Smooth muscle cell (in vitro differentiated cells): ENCODE measurements at regions not wholly inside any gene's neighbourhood (a gene's known extent, or its start where the extent isn't known, plus 50 kb on each side); places are given as distances from the start of the nearest gene placed in this dataset.
A peak's percentile ranks its signal among the peaks of the same experiment; 100 is the strongest.

ENCODE experiments used
- DNase-seq: peaks from one replicate; lab custom pipeline; 2025; ENCODE audit not compliant: unreplicated experiment; lab: John Stamatoyannopoulos, UW
- H2AFZ ChIP-seq: fragments of 200-600 bp; sonication (generic); 2 replicates; pipeline ENCODE4 v1.6.0; 2016; ENCODE audit warnings: antibody characterized with exemption, low read depth, mild to moderate bottlenecking
- H3F3A ChIP-seq: fragments of 200-600 bp; sonication (generic); 2 replicates; pipeline ENCODE4 v1.6.0; 2017; ENCODE audit warnings: antibody characterized with exemption, low read depth
- H3K27ac ChIP-seq: fragments of 200-600 bp; sonication (generic); 2 replicates; pipeline ENCODE4 v1.5.1; 2016; ENCODE audit warnings: low read depth, mild to moderate bottlenecking
- H3K27me3 ChIP-seq: fragments of 200-600 bp; sonication (generic); 2 replicates; pipeline ENCODE4 v1.6.1; 2016; ENCODE audit warnings: low read depth, mild to moderate bottlenecking
- H3K36me3 ChIP-seq: fragments of 200-600 bp; sonication (generic); 2 replicates; pipeline ENCODE4 v1.5.1; 2016; ENCODE audit warnings: low read depth
- H3K4me1 ChIP-seq: fragments of 200-600 bp; sonication (generic); 2 replicates; pipeline ENCODE4 v1.5.1; 2016; ENCODE audit warnings: low read depth
- H3K4me2 ChIP-seq: fragments of 200-600 bp; sonication (generic); 2 replicates; pipeline ENCODE4 v1.6.0; 2016; ENCODE audit warnings: mild to moderate bottlenecking
- H3K4me3 ChIP-seq: fragments of 200-600 bp; sonication (generic); 2 replicates; pipeline ENCODE4 v1.5.1; 2016; ENCODE audit warnings: mild to moderate bottlenecking
- H3K79me2 ChIP-seq: fragments of 200-600 bp; sonication (generic); 2 replicates; pipeline ENCODE4 v1.6.0; 2016; ENCODE audit warnings: low read depth, mild to moderate bottlenecking
- H3K9ac ChIP-seq: fragments of 200-600 bp; sonication (generic); 2 replicates; pipeline ENCODE4 v1.6.0; 2016; ENCODE audit warnings: low read depth
- H3K9me3 ChIP-seq: fragments of 200-600 bp; sonication (generic); replicated peaks from 2 replicates; pipeline ENCODE4 v1.5.1; 2016; ENCODE audit warnings: low read depth
- H4K20me1 ChIP-seq: fragments of 200-600 bp; sonication (generic); 2 replicates; pipeline ENCODE4 v1.6.0; 2016; ENCODE audit warnings: low read depth
- WGBS: methylation state at CpG from one replicate; pipeline ENCODE4 v1.1.7; 2016; ENCODE audit warnings: low lambda C conversion rate; 5-methylcytosine and 5-hydroxymethylcytosine counted together
- TF ChIP-seq, protein P1 (sequence below): fragments of 200-600 bp; sonication (generic); IDR thresholded peaks from 2 replicates; pipeline ENCODE4 v1.5.1; 2017; ENCODE audit warnings: borderline replicate concordance, mild to moderate bottlenecking, antibody characterized with exemption; ENCODE audit not compliant: insufficient read depth, poor library complexity, severe bottlenecking

DNA sequence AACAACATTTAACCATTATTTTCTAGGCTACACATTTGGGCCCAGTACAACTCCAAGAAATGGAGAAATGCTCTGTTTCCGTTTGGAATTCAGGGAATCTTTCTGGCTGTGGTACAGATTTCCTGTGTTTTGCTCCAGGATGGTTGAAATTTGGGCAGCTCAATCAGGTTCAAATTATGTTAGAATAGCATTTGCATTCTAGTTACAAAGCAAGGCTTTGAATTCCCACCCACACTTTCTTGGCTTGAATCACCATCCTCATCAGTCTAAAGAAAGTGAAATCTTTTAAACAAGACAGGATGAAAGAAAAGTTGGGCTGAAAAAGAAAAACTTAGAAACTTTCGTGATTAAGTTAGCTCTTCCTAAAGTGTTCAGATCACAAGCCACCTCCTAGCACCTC, 98.1 kb upstream of the VCX3B start:
- Histone ChIP-seq H3K36me3 (no peaks in the 10 kb centered on the region), H4K20me1 (no peaks in the 10 kb centered on the region), H3K4me2 (no peak overlapping the region), H3K27me3 (no peaks in the 10 kb centered on the region), H3K4me1 (no peaks in the 10 kb centered on the region), H3F3A (no peaks in the 10 kb centered on the region), H3K79me2 (no peaks in the 10 kb centered on the region), H3K9ac (no peak overlapping the region), H3K4me3 (no peak overlapping the region), H2AFZ (no peak overlapping the region), H3K9me3 (no peaks in the 10 kb centered on the region), H3K27ac (no peak overlapping the region)
- no peak for DNase-seq
- TF ChIP-seq, protein P1, sequence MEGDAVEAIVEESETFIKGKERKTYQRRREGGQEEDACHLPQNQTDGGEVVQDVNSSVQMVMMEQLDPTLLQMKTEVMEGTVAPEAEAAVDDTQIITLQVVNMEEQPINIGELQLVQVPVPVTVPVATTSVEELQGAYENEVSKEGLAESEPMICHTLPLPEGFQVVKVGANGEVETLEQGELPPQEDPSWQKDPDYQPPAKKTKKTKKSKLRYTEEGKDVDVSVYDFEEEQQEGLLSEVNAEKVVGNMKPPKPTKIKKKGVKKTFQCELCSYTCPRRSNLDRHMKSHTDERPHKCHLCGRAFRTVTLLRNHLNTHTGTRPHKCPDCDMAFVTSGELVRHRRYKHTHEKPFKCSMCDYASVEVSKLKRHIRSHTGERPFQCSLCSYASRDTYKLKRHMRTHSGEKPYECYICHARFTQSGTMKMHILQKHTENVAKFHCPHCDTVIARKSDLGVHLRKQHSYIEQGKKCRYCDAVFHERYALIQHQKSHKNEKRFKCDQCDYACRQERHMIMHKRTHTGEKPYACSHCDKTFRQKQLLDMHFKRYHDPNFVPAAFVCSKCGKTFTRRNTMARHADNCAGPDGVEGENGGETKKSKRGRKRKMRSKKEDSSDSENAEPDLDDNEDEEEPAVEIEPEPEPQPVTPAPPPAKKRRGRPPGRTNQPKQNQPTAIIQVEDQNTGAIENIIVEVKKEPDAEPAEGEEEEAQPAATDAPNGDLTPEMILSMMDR = no peak
- WGBS = 42% methylated on average over 2 of the region's 2 CpGs

DNA sequence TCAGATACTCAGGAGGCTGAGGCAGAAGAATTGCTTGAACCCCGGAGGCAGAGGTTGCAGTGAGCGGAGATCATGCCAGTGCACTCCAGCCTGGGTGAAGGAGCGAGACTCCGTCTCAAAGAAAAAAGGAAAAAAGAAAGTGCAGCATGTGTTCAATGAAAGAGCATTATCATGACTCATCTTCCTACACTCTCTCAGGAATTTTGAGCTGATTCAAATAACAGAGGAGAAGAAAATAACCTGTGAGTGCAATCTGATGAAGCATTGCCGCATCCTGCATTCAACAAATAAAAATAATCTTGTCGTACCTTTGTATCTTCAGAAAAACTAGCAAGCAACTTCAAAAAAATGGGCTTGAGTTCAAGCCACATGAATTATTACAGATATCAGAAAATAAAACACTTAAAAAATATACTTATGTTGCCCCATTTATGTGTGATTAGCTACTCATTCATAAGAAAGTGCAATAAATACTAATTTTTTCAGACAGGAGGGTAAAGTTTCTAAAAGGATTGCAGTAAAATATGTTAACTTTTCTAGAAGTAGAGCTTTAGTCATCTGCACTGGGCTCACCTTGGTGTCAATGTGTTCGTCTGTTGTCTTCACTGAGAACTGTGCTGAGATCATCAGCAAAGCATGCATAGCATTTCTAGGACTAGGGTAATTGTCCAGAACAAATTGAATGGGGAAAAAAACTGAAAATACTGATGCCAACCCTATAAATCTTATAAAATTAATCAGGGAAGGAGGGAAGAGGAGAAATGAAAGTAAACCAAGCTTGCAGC, 90.4 kb upstream of the VCX3B start:
- no peaks in the 10 kb centered on the region for H4K20me1 ChIP-seq
- H3F3A ChIP-seq = no peaks in the 10 kb centered on the region
- 85% methylated on average over 7 of the region's 7 CpGs for WGBS
- TF ChIP-seq, protein P1 = no peak
- no peak overlapping the region for H3K9ac ChIP-seq
- H3K4me2 ChIP-seq = no peak overlapping the region
- H3K9me3 ChIP-seq = peaks cover 6% of the 10 kb centered on the region
- no peaks in the 10 kb centered on the region for H3K36me3 ChIP-seq
- H3K4me1 ChIP-seq = no peaks in the 10 kb centered on the region
- H3K27ac ChIP-seq = peak overlapping the region; percentile 63
- DNase-seq = no peak
- no peaks in the 10 kb centered on the region for H3K79me2 ChIP-seq
- H3K27me3 ChIP-seq = no peaks in the 10 kb centered on the region
- no peak overlapping the region for H2AFZ ChIP-seq
- H3K4me3 ChIP-seq = no peak overlapping the region

DNA sequence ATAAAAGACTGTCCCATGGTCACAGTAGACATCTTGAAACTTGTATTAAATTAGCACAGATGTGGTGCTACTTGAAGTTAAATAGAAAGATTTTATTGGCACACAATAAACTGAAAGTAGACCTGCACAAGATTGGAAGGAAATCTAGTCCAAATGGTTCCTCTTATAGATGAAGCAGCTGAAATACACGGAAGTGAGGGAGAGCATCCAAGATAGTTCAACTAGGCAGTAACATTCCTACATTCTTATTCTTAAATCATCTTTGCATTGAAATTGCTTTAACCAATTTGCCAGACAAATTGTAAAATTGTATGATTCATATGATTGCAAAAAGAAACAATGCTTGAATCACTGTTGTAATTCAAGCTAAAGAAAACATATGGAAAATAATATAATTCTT, 87.6 kb upstream of the VCX3B start:
- Histone ChIP-seq H3K4me1 (no peaks in the 10 kb centered on the region), H3K9ac (no peak overlapping the region), H2AFZ (no peak overlapping the region), H3K4me3 (no peak overlapping the region), H3K9me3 (peaks cover 6% of the 10 kb centered on the region), H3K27me3 (no peaks in the 10 kb centered on the region), H3F3A (no peaks in the 10 kb centered on the region), H4K20me1 (no peaks in the 10 kb centered on the region), H3K4me2 (no peak overlapping the region), H3K27ac (no peak overlapping the region), H3K36me3 (no peaks in the 10 kb centered on the region), H3K79me2 (no peaks in the 10 kb centered on the region)
- no peak for DNase-seq
- TF ChIP-seq, protein P1 = no peak
- WGBS = 61% methylated on average over 1 of the region's 1 CpG

DNA sequence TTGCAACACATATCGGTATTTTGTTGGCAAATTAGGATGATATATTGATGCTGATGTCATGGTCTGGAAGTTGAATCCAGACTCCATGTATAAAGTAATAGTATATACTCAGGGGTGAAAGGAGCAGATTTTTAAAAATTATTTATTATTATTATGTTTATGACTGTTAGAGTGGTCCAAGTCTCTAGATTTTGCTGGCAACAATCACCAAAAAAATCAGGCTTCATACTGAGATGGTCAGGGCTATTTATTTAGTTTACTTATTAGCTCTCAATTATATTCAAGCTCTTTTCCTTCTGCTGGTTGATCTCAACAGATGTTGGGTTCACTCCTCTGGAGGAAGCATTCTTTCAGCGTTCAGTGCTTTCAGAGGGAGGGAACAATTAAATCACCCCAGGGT, 73.9 kb upstream of the VCX3B start:
- no peaks in the 10 kb centered on the region for H3F3A ChIP-seq
- no peaks in the 10 kb centered on the region for H3K9me3 ChIP-seq
- no peaks in the 10 kb centered on the region for H3K36me3 ChIP-seq
- 90% methylated on average over 2 of the region's 2 CpGs for WGBS
- H3K79me2 ChIP-seq = no peaks in the 10 kb centered on the region
- no peaks in the 10 kb centered on the region for H3K27me3 ChIP-seq
- H4K20me1 ChIP-seq = no peaks in the 10 kb centered on the region
- no peak for DNase-seq
- H3K9ac ChIP-seq = no peak overlapping the region
- no peak overlapping the region for H2AFZ ChIP-seq
- no peak overlapping the region for H3K4me2 ChIP-seq
- H3K4me1 ChIP-seq = no peaks in the 10 kb centered on the region
- TF ChIP-seq, protein P1 = no peak
- H3K27ac ChIP-seq = no peak overlapping the region
- no peak overlapping the region for H3K4me3 ChIP-seq
